HG03064 (cell line): ENCODE measurements at regions not wholly inside any gene's neighbourhood (a gene's known extent, or its start where the extent isn't known, plus 50 kb on each side); places are given as distances from the start of the nearest gene placed in this dataset.

Experiments used
- ATAC-seq: cut with Tn5 transposase; IDR thresholded peaks from one replicate; pipeline ENCODE4 v1.9.1; 2021; ENCODE audit warnings: low read depth; ENCODE audit not compliant: unreplicated experiment

DNA sequence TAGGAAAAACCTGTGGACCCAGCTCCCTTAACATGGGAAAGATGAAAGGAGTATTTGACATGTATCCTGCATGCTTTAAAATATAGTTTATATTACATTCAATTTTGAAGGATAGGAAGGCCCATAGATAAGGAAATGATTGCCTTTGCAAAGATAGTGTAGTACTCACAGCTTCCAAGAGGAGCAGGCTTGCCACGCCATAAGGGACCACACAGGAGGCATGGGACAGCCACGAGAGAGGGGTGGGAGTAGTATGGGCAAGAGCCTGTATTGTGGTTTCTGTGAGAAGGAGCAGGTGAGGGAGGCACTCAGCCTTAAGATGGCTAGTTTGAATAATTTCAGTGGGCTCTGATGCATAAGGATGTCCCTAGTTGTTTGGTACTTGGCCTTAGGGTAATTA, 740.3 kb downstream of the SATB2 start:
- ATAC-seq = no peak

DNA sequence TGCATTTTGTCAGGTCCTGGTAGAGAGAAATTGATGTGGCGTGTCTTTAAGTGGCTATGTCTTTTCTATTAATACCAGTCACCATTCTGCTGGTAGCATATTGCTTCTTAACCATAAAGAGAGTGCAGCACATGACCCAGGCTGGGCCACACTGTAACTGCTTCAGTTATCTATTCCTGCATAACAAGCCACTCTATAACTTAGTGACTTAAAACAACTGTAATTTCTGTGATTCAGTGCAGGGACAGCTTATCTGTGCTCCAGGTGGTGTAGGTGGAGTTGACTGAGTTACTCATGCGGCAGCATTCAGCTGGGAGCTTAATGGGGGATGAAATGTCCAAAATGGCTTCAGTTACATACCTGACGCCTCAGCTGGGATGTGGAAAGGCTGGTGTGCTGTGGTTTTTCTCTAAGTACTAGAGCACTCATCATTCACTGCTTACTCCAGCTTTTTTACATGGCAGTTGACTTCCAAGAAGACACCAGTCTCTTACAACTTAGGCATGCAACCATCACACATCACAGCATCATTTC, 742.4 kb downstream of the SATB2 start:
- no peak for ATAC-seq

DNA sequence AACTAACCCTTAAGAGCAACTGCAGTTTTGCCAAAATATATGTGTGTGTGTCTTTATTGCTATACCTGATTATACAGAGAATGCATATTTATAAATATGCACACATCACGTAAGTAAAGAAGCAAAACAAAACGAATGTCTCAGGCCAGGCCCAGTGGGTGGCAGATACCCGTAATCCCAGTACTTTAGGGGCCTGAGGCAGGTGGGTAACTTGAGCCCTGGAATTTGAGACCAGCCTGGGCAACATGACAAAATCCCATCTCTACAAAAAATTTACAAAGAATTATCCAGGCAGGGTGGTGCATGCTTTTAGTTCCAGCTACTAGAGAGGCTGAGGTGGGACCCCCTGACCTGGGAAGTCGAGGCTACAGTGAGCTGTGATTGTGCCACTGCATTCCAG, 745.3 kb downstream of the SATB2 start:
- ATAC-seq = no peak

DNA sequence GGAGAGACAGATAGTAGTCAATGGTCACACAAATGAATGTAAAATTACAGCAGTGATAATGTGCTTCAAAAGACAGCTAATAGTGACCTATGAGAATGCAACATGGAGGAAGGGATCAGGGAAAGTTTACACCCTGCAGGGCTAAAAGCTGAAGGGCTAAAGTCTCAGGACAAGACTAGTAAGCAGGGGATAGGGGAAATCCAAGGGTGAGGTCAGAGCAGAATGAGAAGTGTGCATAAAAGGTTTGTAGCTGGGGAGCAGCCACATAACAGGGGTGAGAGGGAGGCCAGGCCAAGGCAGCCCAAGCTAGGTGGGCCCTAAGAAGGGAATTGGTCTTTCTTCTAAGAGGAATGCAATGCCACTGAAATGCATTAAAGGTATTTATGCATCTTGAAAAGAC, 746.3 kb downstream of the SATB2 start:
- no peak for ATAC-seq

DNA sequence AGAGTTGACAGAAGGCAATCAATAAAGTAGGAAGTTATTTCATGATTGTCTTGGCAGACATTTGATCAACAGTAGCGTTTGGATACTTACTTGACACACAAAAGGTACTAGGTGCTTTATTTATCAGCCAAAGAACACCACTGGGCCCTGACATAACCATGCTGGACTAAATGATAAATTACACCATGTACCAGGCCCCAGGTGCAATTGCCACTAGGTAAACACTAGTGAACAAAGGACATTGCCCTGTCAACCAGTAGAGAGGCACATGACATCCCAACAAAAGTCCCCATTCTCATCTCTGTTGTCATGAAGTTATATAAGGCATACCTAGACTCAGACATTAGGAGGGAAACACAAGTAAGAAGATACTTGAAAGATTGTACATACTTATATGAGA, 747.2 kb downstream of the SATB2 start:
- ATAC-seq = no peak

DNA sequence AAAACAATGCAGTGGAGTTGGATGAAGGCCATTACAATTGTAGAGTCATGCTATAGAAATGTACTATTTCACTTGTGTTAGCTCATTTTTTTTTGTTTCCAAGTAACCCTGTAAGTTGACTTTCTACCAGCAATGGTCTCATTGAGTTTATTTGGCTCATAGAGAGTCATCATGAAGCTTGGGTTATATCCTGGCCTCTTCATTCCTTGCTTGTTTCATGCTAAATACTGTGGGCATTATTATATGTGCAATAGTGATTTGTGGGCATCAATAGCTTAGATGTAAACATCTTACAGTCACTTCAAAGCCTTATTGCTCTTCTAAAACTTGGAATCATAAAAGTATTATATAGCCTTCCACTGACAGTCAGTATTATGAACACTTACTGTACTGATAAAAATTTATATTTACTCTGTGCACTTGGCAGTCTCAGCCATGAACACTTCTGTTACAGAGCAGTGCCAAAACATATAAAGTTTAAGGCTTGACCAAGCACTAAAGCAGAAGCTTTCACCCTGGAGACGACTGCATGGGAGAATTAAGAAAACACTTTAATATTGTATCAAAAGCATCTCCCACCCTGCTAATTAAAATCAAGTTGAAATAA, 751.2 kb downstream of the SATB2 start:
- no peak for ATAC-seq

DNA sequence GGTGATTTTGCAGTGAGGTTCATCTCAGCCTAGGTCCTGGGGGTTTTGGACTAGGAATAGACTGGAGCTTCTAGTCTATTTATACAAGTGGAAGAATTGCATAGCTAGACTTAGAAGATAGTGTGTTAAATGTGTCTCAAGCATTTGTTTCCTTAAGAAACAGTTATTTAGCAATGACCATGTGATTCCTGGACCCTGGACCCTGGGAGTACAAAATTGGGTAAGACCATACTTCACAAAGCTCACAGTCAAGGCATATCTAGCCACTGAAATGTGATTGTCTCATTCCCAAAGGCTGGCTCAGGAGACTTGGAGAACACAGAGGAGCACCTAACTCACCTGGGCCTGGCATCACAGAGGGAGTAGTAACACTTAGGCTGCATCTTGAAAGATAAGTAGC, 754.5 kb downstream of the SATB2 start:
- no peak for ATAC-seq

DNA sequence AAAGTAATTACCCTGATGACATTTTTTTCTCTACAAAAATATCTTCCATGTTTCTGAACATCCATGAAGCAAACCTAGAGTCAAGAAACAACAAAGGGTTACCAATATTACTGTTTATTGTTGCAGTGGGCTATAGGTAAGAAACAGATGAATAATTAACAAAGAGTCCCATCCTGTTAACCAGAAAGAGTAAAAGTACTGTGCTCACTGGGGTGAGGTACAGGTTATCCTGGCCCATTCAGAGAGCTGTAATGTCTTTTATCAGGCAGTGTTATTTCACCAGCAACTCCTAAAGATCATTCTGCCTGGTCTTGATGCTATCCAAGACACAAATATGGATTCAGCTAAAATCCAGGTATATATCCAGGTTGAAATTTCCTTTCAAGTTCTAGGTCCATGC, 754.9 kb downstream of the SATB2 start:
- ATAC-seq = no peak

DNA sequence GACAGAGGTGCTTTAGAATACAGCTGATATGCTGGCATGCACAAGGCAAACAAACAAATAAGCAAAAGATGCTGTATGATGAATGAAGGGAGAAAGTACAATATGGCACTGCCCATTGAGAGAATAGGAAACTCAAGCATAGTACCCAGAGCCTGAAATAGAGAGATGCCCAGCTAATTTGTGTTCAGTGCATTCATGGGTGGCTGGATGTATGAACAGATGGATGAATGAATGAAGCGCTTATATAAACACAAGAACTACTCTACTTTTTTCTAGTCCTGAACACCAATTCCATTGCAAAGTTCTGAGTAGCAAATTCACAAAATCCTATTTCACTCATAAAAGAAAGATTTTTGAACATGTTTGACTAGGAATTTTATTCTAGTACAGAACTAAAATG, 756.3 kb downstream of the SATB2 start:
- no peak for ATAC-seq

DNA sequence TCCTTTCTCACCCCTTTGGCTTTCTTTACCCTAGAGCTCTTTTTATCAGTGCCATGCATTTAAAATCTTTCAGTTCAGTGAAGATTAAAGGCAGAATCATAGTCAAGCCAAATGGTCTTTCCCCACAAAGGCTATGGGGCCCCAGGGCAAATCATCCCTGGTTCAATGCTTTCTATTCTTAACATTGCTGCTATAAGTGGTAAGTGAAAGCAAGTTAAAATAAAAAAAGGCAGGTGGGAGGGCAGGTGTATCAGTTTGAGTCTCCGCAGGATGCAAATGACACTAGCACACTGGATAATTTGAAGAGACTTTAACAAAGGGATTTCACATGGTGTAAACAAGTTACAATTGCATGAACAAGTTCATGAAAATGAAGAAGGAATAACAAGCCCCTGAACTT, 757.4 kb downstream of the SATB2 start:
- ATAC-seq = no peak

DNA sequence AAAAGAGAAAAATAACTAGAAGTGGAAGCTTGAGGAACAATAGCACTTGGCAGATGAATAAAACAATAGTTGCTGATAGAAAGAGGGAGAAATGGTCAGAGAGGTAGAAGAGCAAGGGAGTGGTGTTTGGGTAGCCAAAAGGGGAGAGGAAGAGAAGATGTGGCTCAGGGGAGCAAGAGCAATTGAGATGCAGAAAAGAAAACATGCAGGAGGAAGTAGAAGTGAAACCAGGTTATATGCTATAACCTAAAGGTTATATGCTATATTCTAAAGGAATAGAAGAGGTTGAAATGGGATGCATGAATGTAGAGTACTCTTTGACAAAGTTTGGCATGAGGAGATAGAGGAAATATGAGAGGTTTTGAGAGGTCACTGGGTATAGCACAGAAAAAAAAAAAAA, 759.5 kb downstream of the SATB2 start:
- ATAC-seq = no peak

DNA sequence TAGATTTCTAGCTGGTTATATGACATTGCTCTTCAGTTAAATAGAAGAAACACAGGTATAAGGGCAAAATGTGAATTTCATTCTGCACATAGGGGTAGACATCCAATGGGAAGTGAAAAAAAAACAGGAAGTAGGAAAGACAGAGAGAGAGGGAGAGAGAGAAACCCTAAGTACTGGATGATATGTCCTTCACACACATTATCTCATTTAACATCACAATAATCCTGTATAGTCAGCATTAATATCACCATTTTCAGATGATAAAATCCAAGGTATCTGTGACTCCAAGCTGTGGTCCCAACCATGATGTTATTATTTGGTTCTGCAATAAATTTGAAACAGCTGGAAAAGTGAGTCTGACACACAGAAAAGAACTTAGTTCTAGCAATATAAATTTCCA, 759.9 kb downstream of the SATB2 start:
- ATAC-seq = no peak

DNA sequence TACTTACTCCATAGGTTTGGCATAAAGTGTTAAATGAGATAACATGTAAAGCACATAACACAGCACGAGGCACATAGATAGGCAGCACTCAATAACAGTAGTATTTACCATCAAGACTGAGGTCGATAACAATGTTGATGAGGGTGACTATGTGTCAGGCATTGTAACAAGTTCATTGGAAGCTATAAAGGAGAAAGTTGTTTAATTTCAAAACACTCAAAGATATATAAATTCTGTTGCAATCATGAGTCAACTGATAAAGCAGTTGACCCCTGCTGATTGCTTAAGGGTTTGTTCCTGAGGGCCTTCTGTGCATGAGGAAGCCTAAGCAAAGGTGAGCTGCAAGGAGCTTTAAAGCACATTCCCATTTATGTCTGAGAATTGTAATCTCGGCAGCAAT, 760.5 kb downstream of the SATB2 start:
- ATAC-seq = no peak

DNA sequence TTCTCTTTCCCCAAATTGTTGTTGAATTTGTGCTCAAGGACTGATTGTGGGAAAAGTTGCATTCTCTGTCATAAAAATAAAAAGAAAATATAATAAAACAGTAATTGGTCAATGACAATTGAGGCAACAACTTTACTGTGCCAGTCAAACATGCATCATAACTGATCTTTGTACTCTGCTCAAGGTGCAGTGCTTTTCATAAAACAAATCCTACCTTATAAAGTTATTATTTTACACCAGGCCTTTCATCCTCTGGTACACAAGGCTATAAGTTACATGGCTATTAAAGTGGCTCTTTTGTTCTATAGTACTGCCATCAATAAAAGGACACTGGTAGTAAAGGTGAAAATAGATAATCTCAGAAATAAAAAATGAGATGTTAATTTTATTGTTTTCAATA, 761.9 kb downstream of the SATB2 start:
- no peak for ATAC-seq

DNA sequence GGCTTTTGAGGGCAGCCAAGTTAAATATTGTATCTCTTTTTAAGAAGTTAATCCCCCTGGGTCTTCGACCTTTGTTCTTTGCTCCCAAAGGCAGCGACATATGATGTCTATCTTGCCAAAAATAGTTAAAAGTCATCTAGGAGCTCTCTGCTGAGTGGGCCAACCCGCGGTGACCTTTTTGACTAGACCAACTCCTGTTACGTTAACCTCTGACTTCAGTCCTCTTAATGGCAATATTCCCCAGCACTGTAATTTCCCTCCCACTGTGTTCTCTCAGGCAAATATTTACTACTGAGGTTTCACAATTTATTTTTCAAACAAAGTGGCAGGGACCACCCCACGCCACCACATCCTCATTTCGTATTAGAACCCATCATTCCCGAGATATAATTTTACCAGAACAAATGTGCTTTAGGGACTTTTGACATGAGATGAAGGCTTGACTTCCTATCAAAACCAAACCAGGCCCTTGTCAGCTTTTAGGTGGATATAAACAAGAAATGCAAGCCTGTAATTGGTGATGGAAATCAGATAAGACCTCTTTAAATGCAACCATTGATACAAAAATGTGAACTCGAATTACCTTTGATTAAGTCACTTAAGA, 764.7 kb downstream of the SATB2 start:
- no peak for ATAC-seq

DNA sequence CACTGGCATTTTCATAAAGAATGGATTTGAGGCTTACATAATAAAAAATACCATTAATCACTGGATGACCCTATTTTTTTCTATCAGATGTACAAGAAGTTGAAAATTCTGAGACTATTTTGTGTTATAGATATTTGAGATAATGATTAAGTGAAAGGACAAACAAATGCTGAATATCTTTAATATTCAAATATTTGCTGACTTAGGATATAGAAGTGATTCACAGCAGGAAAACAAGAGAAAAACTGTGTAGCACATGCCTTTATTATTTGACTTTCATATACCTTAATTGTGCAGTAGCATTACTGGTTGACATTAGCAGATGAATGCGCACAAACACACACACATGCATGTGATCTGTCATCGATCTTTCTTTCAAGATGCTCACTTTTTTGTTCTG, 766.5 kb downstream of the SATB2 start:
- ATAC-seq = no peak

DNA sequence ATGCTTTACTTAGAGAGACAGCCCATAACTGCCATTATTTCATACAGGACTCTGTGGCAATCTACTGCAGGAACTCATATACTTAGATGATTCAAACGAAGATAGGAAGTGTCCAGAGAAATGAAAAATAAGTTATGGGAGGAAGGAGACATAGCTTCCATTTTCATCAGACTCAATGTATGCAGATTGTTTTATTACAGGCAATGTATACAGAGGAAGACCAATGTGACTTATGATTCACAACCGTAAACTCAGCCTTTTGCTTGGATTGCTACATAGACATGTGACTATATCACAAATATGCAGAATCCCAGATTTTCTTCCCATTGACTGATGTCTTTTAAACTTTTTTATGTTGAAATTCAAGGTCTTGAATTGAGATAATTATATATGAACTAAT, 793.4 kb downstream of the SATB2 start:
- ATAC-seq = no peak

DNA sequence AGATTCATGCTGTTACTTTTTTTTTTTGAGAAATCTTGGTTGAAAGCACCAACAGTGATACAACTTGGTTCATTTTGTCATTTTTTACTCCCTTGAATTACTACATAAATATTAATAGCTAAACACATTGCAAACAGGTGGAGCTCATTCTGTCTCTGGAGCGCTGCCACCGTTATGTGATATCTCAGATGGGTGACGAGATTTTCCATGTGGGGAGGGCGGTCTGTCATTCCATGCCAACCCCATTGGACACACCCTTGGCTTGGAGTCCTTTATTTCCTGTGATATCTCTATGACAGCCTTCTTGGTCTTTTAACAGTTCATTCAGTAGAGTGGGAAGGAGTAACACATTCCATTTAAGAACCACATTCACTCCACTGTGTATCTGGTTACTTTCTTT, 794.8 kb downstream of the SATB2 start:
- no peak for ATAC-seq

DNA sequence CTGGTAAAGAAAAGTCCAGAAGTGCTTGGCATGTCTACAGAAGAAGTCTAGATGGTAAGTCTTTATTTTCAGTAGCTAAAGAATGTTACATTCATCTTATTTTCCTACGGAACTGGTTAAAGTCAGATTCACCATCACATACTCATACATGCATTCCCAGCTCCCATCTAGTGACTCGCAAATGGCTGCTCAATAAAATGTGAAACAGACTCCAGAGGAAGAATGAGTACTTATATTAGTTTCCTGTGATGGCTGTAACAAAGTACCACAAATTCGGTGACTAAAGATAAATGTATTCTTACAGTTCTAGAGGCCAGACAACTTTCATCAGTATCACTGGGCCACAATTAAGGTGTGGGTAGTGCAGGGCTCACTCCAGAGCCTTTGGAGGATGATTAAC, 797.2 kb downstream of the SATB2 start:
- no peak for ATAC-seq

DNA sequence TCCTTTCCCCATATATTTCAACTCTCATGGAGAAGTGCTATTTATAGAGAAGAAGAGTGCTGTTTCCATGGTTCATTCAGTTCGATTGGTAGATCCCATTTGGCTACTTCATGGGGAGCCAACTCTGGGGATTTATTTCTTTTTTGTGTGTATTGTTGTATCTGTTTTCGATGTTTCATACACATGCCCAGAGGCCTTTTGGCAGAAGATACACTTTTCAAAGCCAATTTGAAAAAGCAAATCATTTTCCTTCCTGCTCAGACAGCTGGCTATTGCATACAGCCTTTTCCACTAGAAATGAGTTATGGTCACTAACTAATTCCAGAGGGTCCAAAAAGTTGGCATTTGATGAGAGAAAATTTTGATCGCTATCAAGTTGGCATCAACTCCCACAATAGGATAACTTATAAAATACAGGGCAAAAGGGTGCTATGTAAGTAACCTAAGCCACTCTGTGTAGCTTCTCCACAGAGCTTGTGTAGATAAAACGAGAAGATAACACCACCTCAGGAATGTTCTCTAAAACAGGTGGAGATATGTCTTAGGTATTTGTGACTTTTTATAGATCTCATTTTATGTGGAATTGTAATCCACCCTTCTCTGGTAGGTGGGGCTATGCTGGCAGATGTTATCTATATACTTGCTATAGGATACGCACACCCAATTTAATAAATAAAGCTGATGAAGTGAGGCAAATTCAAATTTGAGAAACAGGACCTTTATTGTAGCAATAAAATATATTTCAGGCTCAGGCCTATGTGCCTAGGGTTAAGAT, 798.5 kb downstream of the SATB2 start:
- no peak for ATAC-seq

DNA sequence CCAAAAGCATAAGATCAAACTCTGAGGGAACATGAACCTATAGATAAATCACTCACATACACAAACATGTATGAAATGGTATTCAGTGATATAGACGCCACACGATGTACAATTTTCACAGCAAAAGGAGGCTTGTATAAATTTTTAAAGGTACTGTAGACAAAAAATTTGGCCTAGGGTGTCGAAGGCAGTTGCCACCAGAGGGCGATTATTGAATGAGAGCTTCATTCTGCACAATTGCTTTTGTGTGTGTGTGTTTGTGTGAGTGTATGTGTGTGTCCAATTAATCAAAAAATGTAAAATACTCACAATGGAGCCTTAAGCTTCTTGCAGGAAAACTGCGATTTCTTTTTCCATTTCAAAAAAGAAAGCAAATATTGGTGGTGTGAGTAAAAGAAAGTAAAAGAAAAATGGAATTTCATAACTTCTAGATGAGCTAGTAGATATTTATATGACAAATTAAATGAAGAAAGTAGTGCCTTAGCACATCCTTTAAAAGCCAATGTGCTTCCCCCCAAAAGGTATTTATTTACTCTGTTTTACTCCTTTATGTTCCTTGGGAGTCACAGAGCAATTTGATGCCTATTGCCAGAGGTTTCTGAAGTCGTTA, 800.1 kb downstream of the SATB2 start:
- no peak for ATAC-seq

DNA sequence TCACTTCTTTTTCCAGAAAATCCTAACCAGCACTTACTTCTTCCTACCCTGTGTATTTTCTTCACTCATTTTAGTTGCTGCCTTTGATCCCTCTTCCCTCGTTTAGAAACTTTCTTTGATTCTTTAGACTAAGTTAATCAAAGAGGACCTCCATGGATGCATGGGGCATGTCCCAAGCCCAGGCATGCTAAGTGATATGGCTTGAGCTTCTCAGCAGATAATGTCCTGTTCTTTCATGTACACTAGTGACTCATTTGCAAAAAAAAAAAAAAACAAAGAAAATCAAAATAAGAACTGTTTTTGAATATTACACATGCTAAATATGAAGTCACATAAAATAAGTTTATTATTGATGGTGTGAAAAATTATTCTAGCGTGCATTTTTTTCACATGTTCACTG, 800.9 kb downstream of the SATB2 start:
- ATAC-seq = no peak
